RWPE1 (cell line): ENCODE measurements at regions not wholly inside any gene's neighbourhood (a gene's known extent, or its start where the extent isn't known, plus 50 kb on each side); places are given as distances from the start of the nearest gene placed in this dataset.
"Not testable (repeated sequence)": the region's sequence is repeated elsewhere in the genome, so short reads cannot be mapped to it uniquely, and the experiment has no call there.

ENCODE experiments used
- CTCF ChIA-PET: fragments of 350-600 bp; sonication (Branson Sonifier 250); formaldehyde crosslinking; extraction: SDS; loops from one replicate; lab custom pipeline; 2021; lab: Yijun Ruan, JAX
- POLR2A ChIA-PET: fragments of 400-600 bp; formaldehyde crosslinking; extraction: SDS; loops from one replicate; lab custom pipeline; 2020; ENCODE audit warnings: antibody characterized with exemption; ENCODE audit not compliant: low non-redundant PET; lab: Yijun Ruan, JAX
- DNase-seq: peaks from one replicate; pipeline ENCODE4 v3.0.0; 2012; ENCODE audit warnings: low spot score
- H3K27ac ChIP-seq: fragments of 450-650 bp; 2 replicates; pipeline ENCODE4 v1.5.1; 2017
- CTCF ChIP-seq: fragments of 450-650 bp; conservative IDR thresholded peaks from 2 replicates; pipeline ENCODE4 v1.5.1; 2017; ENCODE audit warnings: low read depth, mild to moderate bottlenecking

GRCh38 chr2:16394072-16394985 lies 271.3 kb downstream of the CYRIA start:
- POLR2A ChIA-PET = no interaction called here
- CTCF ChIA-PET = interaction anchor here (0.6 kb wide), 1 partner anchor 108 kb away, joined by 3 read pairs; no protein-coding TSS in a partner anchor
- DNase-seq = no peak

GRCh38 chr2:16393500-16394071 lies 272.0 kb downstream of the CYRIA start:
- no peak for TF ChIP-seq CTCF
- DNase-seq = no peak
- H3K27ac ChIP-seq = no peak overlapping the region
- ChIA-PET POLR2A (no interaction called here), CTCF (interaction anchor here (0.6 kb wide), 1 partner anchor 107 kb away, joined by 3 read pairs; no protein-coding TSS in a partner anchor)

More at GRCh38 chr2:16394072-16394985, 271.3 kb downstream of the CYRIA start:
- H3K27ac ChIP-seq = no peak overlapping the region
- TF ChIP-seq CTCF = no peak

DNA sequence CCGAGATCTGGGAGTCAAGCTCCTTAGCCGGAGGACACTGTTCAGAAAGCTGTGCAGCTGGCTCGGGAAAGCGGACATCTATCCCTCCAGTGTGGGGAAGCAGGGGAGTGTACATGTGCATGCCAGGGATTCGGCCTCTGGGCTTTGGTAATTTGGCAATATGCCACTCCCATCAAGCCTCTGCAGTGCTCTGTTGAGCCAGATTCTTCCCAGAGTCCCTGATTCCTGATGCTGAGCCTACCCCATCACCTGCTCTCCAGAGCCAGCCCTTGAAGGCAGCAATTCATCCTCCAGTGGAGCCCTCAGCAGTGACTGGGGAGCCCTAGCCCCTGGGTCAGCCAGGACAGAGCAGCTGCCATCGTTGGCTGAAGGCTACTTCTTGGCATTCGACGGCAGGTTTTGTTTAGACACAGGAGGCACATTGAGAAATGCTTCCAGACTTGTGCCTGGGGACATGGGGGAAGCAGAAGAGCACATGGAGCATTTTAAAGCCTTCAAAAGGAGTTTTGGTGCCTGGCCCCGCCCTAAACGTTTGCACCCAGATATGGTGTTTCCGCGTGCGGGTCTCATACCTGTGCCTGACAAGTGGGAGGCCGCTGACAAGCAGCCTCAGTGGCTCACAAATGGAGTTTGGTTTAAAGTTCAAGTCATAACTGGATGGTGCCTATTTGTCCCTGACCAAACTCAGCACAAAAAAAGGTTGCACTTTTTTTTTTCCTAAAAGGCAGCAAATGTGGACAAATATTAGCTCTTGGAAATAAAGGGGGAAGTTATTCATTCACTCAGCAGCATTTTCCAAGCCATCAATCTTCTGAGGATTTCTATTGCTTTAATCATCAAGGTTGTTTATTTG lies 272.8 kb downstream of the CYRIA start:
- POLR2A ChIA-PET = no interaction called here
- H3K27ac ChIP-seq = no peak overlapping the region
- TF ChIP-seq CTCF = no peak
- no peak for DNase-seq
- CTCF ChIA-PET = no interaction called here

GRCh38 chr2:16391986-16392385 lies 273.6 kb downstream of the CYRIA start:
- POLR2A ChIA-PET = no interaction called here
- no peak for DNase-seq
- no peak overlapping the region for H3K27ac ChIP-seq
- TF ChIP-seq CTCF = no peak
- CTCF ChIA-PET = no interaction called here

GRCh38 chr2:16390561-16390960 lies 275.1 kb downstream of the CYRIA start:
- no peak overlapping the region for H3K27ac ChIP-seq
- no peak for TF ChIP-seq CTCF
- ChIA-PET CTCF (no interaction called here), POLR2A (no interaction called here)
- no peak for DNase-seq

DNA sequence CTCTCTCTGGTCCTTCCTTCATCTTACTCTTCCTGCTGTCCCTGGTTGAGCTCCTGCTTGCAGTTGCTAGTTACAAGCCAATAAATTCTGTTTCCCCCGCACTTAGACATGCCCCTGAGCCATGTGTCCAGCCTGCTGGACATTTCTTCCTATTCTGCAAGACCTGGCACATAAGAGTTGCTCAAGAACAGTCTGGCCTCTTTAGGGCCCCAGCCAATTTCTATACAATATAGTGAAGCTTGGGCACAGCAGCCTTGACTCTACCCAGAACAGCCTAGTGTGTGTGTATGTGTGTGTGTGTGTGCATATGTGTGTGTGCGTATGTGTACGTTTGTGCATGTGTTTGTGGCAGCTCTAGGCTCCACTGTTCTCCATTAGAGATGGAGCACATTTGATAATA lies 276.0 kb downstream of the CYRIA start:
- POLR2A ChIA-PET = no interaction called here
- DNase-seq = no peak
- no peak overlapping the region for H3K27ac ChIP-seq
- CTCF ChIA-PET = no interaction called here
- no peak for TF ChIP-seq CTCF

DNA sequence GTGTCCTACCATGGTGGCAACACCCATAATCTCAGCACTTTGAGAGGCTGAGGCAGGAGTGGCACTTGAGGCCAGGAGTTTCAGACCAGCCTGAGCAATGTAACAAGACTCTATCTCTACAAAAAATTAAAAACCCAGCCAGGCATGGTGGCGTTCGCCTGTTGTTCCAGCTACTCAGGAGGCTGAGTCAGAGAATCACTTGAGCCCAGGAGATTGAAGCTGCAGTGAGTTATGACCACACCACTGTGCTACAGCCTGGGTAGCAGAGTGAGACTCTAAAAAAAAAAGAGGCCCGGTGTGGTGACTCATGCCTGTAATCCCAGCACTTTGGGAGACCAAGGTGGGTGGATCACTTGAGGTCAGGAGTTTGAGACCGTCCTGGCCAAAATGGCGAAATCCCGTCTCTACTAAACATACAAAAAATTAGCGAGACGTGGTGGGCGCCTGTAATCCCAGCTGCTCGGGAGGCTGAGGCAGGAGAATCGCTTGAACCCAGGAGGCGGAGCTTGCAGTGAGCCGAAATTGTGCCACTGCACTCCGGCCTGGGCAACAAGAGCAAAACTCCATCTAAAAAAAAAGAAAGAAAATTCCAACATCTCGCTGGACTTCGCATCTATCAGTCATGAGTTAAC lies 277.3 kb downstream of the CYRIA start:
- POLR2A ChIA-PET, DNase-seq, CTCF ChIA-PET, H3K27ac ChIP-seq: not testable (repeated sequence)
